H1 (cell line): ENCODE measurements at regions not wholly inside any gene's neighbourhood (a gene's known extent, or its start where the extent isn't known, plus 50 kb on each side); places are given as distances from the start of the nearest gene placed in this dataset.

ENCODE experiments used
- CTCF ChIA-PET: fragments of 300-600 bp; sonication (Branson Sonifier 250); formaldehyde crosslinking; loops from one replicate; lab custom pipeline; 2021; ENCODE audit not compliant: partially characterized antibody; lab: Charles Lee
- POLR2A ChIA-PET: fragments of 300-600 bp; sonication (Branson Sonifier 250); formaldehyde crosslinking; loops from one replicate; lab custom pipeline; 2021; ENCODE audit warnings: inconsistent platforms; ENCODE audit not compliant: partially characterized antibody; lab: Charles Lee
- DNase-seq, 2 experiments: peaks; one replicate each; pipeline versions ENCODE4 v3.0.0 to v3.0.0-alpha.2; 2010 to 2022; ENCODE audit warnings: low spot score in 2 of 2, low read depth in 1 of 2, mixed read lengths in 1 of 2
- FAIRE-seq: peaks from 2 replicates; lab custom pipeline; 2011; peaks lifted over from hg19 to GRCh38; lab: Jason Lieb, UNC
- H2AFZ ChIP-seq: 2 replicates; pipeline ENCODE4 v1.8.1; 2012; ENCODE audit warnings: low read length, inconsistent platforms
- H2AK5ac ChIP-seq: 2 replicates; pipeline ENCODE4 v1.6.1; 2013; ENCODE audit warnings: low read depth, low read length
- H2BK120ac ChIP-seq: replicated peaks from 2 replicates; pipeline ENCODE3; 2013; ENCODE audit warnings: low read depth, low read length, inconsistent platforms
- H2BK12ac ChIP-seq: 2 replicates; pipeline ENCODE4 v1.6.1; 2013; ENCODE audit warnings: low read depth, low read length
- H2BK15ac ChIP-seq: 2 replicates; pipeline ENCODE4 v1.6.1; 2013; ENCODE audit warnings: low read length
- H2BK20ac ChIP-seq: 2 replicates; pipeline ENCODE4 v1.6.1; 2013; ENCODE audit warnings: low read length
- H2BK5ac ChIP-seq: 2 replicates; pipeline ENCODE4 v1.6.1; 2013; ENCODE audit warnings: low read depth, low read length
- H3K14ac ChIP-seq: 2 replicates; pipeline ENCODE4 v1.6.1; 2013; ENCODE audit warnings: inconsistent platforms; ENCODE audit not compliant: insufficient read length
- H3K18ac ChIP-seq: 2 replicates; pipeline ENCODE4 v1.6.1; 2013; ENCODE audit warnings: low read length; ENCODE audit errors: extremely low read depth
- H3K23ac ChIP-seq: 2 replicates; pipeline ENCODE4 v1.6.1; 2013; ENCODE audit warnings: inconsistent platforms; ENCODE audit not compliant: insufficient read length
- H3K23me2 ChIP-seq: 2 replicates; pipeline ENCODE4 v1.6.1; 2013; ENCODE audit warnings: low read depth, low read length
- H3K27ac ChIP-seq: 2 replicates; pipeline ENCODE4 v1.6.1; 2011; ENCODE audit warnings: low read depth, low read length, inconsistent platforms
- H3K27me3 ChIP-seq, 4 experiments: replicated peaks in 1 of 4; 1 replicate in 1 of 4; 2 replicates in 3 of 4; pipeline versions ENCODE4 v1.6.1 to v1.8.1; 2011 to 2013; ENCODE audit warnings: low read length in 3 of 4, mild to moderate bottlenecking in 3 of 4, inconsistent platforms in 2 of 4, mixed read lengths in 2 of 4, moderate library complexity in 1 of 4; ENCODE audit not compliant: control insufficient read depth in 3 of 4, insufficient read depth in 3 of 4; ENCODE audit errors: extremely low read depth in 1 of 4
- H3K36me3 ChIP-seq, 4 experiments: 2 replicates each; pipeline versions ENCODE4 v1.6.1 to v1.8.1; 2011 to 2013; ENCODE audit warnings: mild to moderate bottlenecking in 4 of 4, low read length in 3 of 4, moderate library complexity in 2 of 4, control low read depth in 1 of 4, inconsistent platforms in 1 of 4; ENCODE audit not compliant: insufficient read depth in 4 of 4, control insufficient read depth in 2 of 4
- H3K4ac ChIP-seq: replicated peaks from 2 replicates; pipeline ENCODE3; 2013; ENCODE audit warnings: low read length, low read depth, mixed read lengths, inconsistent platforms; ENCODE audit not compliant: insufficient read length
- H3K4me1 ChIP-seq, 4 experiments: replicated peaks in 1 of 4; 1 replicate in 1 of 4; 2 replicates in 3 of 4; pipeline versions ENCODE4 v1.6.1 to v1.8.1; 2011 to 2013; ENCODE audit warnings: low read length in 3 of 4, inconsistent platforms in 2 of 4, mixed read lengths in 1 of 4; ENCODE audit not compliant: insufficient read depth in 4 of 4, control insufficient read depth in 3 of 4
- H3K4me2 ChIP-seq, 2 experiments: 2 replicates each; pipeline versions ENCODE4 v1.6.1 to v1.8.1; 2011 to 2013; ENCODE audit warnings: low read depth in 2 of 2, low read length in 2 of 2, control low read depth in 1 of 2, inconsistent platforms in 1 of 2, mild to moderate bottlenecking in 1 of 2; ENCODE audit not compliant: insufficient read depth in 1 of 2
- H3K4me3 ChIP-seq, 4 experiments: fragments of 200-600, 300-600 bp in 1 of 4; sonication (generic), shearing (Covaris generic), sonication (Bioruptor Twin) in 1 of 4; 2 replicates each; pipeline versions ENCODE4 v1.5.1 to v1.8.1; 2011 to 2016; ENCODE audit warnings: low read length in 4 of 4, low read depth in 3 of 4, control low read depth in 2 of 4, inconsistent platforms in 2 of 4, mild to moderate bottlenecking in 2 of 4, mixed read lengths in 1 of 4, moderate library complexity in 1 of 4; ENCODE audit not compliant: insufficient read depth in 2 of 4; ENCODE audit errors: extremely low read depth in 1 of 4
- H3K56ac ChIP-seq: replicated peaks from 2 replicates; pipeline ENCODE3; 2013; ENCODE audit warnings: low read depth, mild to moderate bottlenecking, mixed read lengths, low read length, inconsistent platforms; ENCODE audit not compliant: insufficient read length
- H3K79me1 ChIP-seq: 2 replicates; pipeline ENCODE4 v1.6.1; 2013; ENCODE audit warnings: low read depth, low read length, control low read depth
- H3K79me2 ChIP-seq, 2 experiments: 2 replicates each; pipeline versions ENCODE4 v1.6.1 to v1.8.1; 2012 to 2013; ENCODE audit warnings: low read length in 2 of 2, mild to moderate bottlenecking in 2 of 2, inconsistent platforms in 1 of 2; ENCODE audit not compliant: insufficient read depth in 2 of 2, control insufficient read depth in 1 of 2
- H3K9ac ChIP-seq, 4 experiments: replicated peaks in 1 of 4; 1 replicate in 1 of 4; 2 replicates in 3 of 4; pipeline versions ENCODE4 v1.6.1 to v1.8.1; 2011 to 2013; ENCODE audit warnings: low read depth in 3 of 4, low read length in 3 of 4, control low read depth in 2 of 4, mild to moderate bottlenecking in 2 of 4, moderate library complexity in 2 of 4, inconsistent platforms in 1 of 4; ENCODE audit errors: extremely low read depth in 1 of 4
- H3K9me3 ChIP-seq, 2 experiments: 2 replicates each; pipeline versions ENCODE4 v1.6.1 to v1.8.1; 2012 to 2013; ENCODE audit warnings: mild to moderate bottlenecking in 2 of 2, moderate library complexity in 2 of 2, control low read depth in 1 of 2, inconsistent platforms in 1 of 2, low read depth in 1 of 2, low read length in 1 of 2, mixed read lengths in 1 of 2; ENCODE audit not compliant: insufficient read depth in 2 of 2
- H4K20me1 ChIP-seq, 2 experiments: replicated peaks in 1 of 2; 2 replicates each; pipeline versions ENCODE3 to v1.8.1; 2011 to 2013; ENCODE audit warnings: inconsistent platforms in 2 of 2, low read length in 2 of 2, mild to moderate bottlenecking in 1 of 2; ENCODE audit not compliant: insufficient read depth in 2 of 2, control insufficient read depth in 1 of 2
- H4K5ac ChIP-seq: 2 replicates; pipeline ENCODE4 v1.6.1; 2013; ENCODE audit warnings: low read length, low read depth, mixed read lengths, inconsistent platforms; ENCODE audit not compliant: insufficient read length
- H4K8ac ChIP-seq: 2 replicates; pipeline ENCODE4 v1.8.0; 2013; ENCODE audit warnings: mild to moderate bottlenecking, moderate library complexity, low read length, inconsistent platforms; ENCODE audit not compliant: insufficient read depth; ENCODE audit errors: extremely low read depth
- H4K91ac ChIP-seq: replicated peaks from 2 replicates; pipeline ENCODE3; 2013; ENCODE audit warnings: low read length, mixed read lengths, inconsistent platforms; ENCODE audit not compliant: insufficient read length
- EZH2 ChIP-seq: fragments of 200-600 bp; sonication (generic); IDR thresholded peaks from 2 replicates; pipeline ENCODE4 v1.7.1; 2012; ENCODE audit warnings: low read depth, mild to moderate bottlenecking, moderate library complexity, low read length, inconsistent platforms; ENCODE audit not compliant: severe bottlenecking
- KDM5A ChIP-seq: fragments of 200-600 bp; IDR thresholded peaks from 2 replicates; pipeline ENCODE4 v1.7.1; 2012; ENCODE audit warnings: mild to moderate bottlenecking, low read length, inconsistent platforms, mixed read lengths
- SP4 ChIP-seq: IDR thresholded peaks from 2 replicates; pipeline ENCODE4 v1.6.1; 2012; ENCODE audit warnings: low read length, inconsistent platforms
- TEAD4 ChIP-seq: IDR thresholded peaks from 2 replicates; pipeline ENCODE4 v1.6.1; 2012; ENCODE audit warnings: low read depth, low read length, inconsistent platforms, mixed read lengths
- ZNF274 ChIP-seq: IDR thresholded peaks from 2 replicates; pipeline ENCODE4 v1.7.0; 2012; ENCODE audit warnings: low read length, borderline replicate concordance; ENCODE audit errors: extremely low read depth
- WGBS, 2 experiments: shearing (Covaris generic) in 1 of 2; methylation state at CpG; one replicate each; pipeline versions ENCODE4 v1.1.6 to v1.1.7; 2013 to 2015; ENCODE audit warnings: low lambda C conversion rate in 2 of 2, mixed read lengths in 2 of 2, inconsistent platforms in 1 of 2, low coverage in 1 of 2, missing lambda C conversion rate in 1 of 2; ENCODE audit not compliant: insufficient replicate concordance in 2 of 2, insufficient coverage in 1 of 2, insufficient read length in 1 of 2; ENCODE audit errors: extremely low coverage in 1 of 2, missing lambda C conversion rate in 1 of 2; 5-methylcytosine and 5-hydroxymethylcytosine counted together
- TF ChIP-seq, protein P1 (sequence below): IDR thresholded peaks from 2 replicates; pipeline ENCODE4 v1.6.1; 2012; ENCODE audit warnings: inconsistent platforms
- TF ChIP-seq, protein P2 (sequence below): IDR thresholded peaks from 2 replicates; pipeline ENCODE4 v1.6.1; 2012; ENCODE audit warnings: inconsistent platforms

DNA sequence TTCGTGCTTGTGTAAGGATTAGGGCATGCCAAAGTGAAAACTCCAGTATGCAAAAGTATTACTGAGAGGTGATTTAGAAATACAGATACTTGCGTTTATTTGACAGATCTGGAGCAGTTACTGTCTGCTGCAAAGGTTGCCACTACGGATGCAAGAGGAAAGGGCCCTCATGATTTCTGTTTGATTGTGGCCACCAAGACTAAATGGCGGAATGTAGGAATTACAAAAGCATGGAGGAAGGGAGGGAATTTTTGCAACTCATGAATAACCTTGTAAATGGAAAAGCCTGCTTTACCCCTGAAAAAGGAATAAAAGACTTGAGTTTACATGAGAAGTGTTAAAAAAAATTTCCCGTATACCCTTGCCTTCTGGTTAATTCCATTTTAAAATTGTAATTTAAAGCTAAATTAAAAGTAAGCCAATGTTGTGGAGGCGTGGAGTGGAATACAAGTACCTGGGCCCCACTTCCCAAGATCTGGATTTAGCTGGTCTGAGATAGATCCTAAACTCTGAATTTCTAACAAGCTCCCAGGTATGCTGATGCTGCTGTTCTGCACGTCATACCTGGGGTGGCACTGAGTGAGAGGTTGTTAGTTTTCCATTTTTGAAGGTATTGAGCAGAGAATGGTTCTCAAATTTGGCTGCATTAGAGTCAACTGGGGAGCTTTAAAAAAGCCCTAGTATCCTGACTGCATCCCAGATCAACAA is 56.6 kb upstream of the NKX2-2 start:
- H2BK20ac ChIP-seq: no peak overlapping the region
- H4K8ac ChIP-seq: no peak overlapping the region
- no peak overlapping the region for H3K23ac ChIP-seq
- no peak overlapping the region for H2BK15ac ChIP-seq
- peak overlapping the region; percentile 74; the same call in 1 of the 2 replicates for H2BK5ac ChIP-seq
- H2BK120ac ChIP-seq: peak overlapping the region; percentile 6
- no peak overlapping the region for H3K18ac ChIP-seq
- 0 out of 7 replicates have a peak, but pooled peaks cover 0 to 2% (median 0%) of the 10 kb centered on the region in 4 experiments for H3K27me3 ChIP-seq
- H3K4me1 ChIP-seq: peaks cover 1 to 22% (median 9%) of the 10 kb centered on the region in 4 experiments
- no peak for DNase-seq
- peak overlapping the region; percentile 4; the same call in 1 of the 2 replicates for H2AFZ ChIP-seq
- no peak overlapping the region for H3K14ac ChIP-seq
- H3K9ac ChIP-seq: no peak overlapping the region
- ChIA-PET CTCF (interaction anchor here (0.6 to 6.1 kb wide), 25 partner anchors 8 to 710 kb away, joined by 3 to 79 read pairs (median 6); no protein-coding TSS in a partner anchor), POLR2A (no interaction called here)
- H3K36me3 ChIP-seq: no peaks in the 10 kb centered on the region
- no peaks in the 10 kb centered on the region for H3K79me1 ChIP-seq
- H3K56ac ChIP-seq: no peak overlapping the region
- peak; percentile 24 for FAIRE-seq
- WGBS, 2 experiments: 34% methylated on average over 7 of the region's 7 CpGs; no CpG with 5 or more reads in 1 of the 2 experiments
- no peaks in the 10 kb centered on the region for H3K79me2 ChIP-seq
- 0 out of 2 replicates have a peak overlapping the region, but pooled peaks have one; percentile 18 for H2BK12ac ChIP-seq
- peak overlapping the region; percentile 50 for H4K91ac ChIP-seq
- H3K4ac ChIP-seq: peak overlapping the region; percentile 2
- peak overlapping the region; percentile 20 to 25; a peak in 2 of 4 replicates for H3K4me2 ChIP-seq
- H2AK5ac ChIP-seq: no peak overlapping the region
- H3K27ac ChIP-seq: no peak overlapping the region
- H4K20me1 ChIP-seq: no peaks in the 10 kb centered on the region
- H3K23me2 ChIP-seq: no peaks in the 10 kb centered on the region
- H4K5ac ChIP-seq: no peak overlapping the region
- no peaks in the 10 kb centered on the region for H3K9me3 ChIP-seq
- TF ChIP-seq, protein P1, sequence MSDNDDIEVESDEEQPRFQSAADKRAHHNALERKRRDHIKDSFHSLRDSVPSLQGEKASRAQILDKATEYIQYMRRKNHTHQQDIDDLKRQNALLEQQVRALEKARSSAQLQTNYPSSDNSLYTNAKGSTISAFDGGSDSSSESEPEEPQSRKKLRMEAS: peak; percentile 20; the same call in 1 of the 2 replicates
- TF ChIP-seq EZH2 (no peak), TEAD4 (peak; percentile 55), KDM5A (no peak), SP4 (no peak), ZNF274 (no peak)
- TF ChIP-seq, protein P2, sequence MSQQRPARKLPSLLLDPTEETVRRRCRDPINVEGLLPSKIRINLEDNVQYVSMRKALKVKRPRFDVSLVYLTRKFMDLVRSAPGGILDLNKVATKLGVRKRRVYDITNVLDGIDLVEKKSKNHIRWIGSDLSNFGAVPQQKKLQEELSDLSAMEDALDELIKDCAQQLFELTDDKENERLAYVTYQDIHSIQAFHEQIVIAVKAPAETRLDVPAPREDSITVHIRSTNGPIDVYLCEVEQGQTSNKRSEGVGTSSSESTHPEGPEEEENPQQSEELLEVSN: peak; percentile 62; the same call in 1 of the 2 replicates
- H3K4me3 ChIP-seq: no peak overlapping the region; a peak in 1 of 8 replicates
